GM18502 (cell line): ENCODE measurements at regions not wholly inside any gene's neighbourhood (a gene's known extent, or its start where the extent isn't known, plus 50 kb on each side); places are given as distances from the start of the nearest gene placed in this dataset.

Experiments used
- ATAC-seq: cut with Tn5 transposase; IDR thresholded peaks from one replicate; pipeline ENCODE4 v1.9.1; 2021; ENCODE audit warnings: mild to moderate bottlenecking; ENCODE audit not compliant: unreplicated experiment, poor library complexity

DNA sequence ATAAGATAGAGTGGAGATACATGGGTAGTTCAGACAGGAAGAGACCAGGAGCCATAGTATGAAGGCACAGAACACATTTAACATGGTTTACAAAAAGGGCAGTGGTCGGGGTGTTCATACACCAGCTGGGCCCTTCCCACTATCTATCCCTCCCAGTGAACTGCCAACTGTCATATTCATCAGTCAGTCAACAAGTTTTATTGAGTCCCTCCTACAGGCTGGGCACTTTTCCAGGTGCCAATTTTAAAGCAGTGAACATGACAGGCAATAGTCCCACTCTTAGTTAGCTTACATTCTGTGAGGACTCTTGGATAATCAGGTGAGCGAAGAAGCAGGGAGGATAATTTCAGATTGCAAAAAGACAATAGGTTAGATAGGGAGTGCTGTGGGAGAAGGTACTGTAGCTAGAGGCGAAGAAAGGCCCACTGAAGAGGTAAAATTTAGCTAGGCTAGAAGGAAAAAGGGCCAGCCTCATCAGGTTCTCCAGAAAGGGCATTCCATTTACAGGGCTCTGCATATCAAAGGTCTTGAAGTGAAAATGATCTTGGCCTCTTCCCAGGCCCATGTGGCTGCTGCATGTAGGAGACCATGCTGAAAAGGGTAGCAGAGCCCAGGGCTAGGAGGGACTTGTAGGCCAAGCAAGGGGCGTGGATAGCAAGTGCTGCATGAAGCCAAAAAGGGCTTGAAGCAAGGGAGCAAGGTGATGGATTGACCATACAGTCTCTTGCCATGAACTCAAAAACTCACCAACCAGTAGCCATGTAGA lies 274.7 kb upstream of the SNX7 start:
- ATAC-seq: no peak

DNA sequence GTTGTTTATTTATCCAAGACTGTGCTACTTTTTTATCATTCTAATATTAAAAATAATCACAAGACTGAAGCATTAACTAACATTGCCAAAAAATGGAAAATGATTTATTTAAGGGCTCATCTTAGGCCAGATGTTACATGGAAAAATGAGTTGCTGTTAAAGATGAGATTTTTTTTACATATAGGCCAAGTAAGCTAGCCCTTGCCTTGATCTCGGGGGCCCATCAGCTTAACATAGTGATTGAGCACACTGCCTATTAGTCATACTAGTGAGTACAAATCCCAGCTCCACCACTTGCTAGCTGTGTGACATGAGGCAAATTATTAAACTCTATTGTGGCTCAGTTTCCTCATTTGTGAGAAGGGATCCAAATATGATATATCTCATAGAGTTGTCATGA lies 275.9 kb upstream of the SNX7 start:
- ATAC-seq: no peak

DNA sequence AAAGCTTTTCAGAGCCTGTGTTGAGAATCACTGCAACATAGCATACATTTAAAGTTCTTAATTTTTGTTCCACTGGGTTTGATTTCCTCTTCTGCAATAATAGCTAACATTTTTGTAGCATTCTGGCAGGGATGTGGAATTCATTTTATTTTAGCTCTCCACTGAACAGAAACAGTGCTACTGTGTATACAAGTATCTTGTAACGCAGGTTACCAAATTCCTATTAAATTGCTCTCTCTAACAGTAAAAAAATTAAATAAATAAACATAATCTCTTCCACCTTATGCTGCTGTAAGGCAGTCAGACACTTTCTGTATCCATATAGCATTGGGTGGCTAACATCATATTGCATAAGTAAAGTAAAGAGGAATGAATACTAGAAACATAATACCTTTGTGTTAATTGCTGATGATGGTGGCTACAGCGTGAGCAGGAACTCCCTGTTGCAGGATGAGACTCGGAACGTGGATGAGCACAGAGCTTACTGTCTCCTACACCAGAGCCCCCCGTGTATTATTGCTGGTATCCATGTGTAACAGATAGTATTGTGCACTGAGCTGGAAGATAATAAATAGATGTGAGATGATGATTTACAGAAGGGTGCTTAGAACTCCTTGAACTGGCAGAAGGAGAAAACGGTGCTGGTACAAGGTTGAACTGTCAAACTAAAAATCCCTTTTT lies 276.9 kb upstream of the SNX7 start:
- no peak for ATAC-seq

DNA sequence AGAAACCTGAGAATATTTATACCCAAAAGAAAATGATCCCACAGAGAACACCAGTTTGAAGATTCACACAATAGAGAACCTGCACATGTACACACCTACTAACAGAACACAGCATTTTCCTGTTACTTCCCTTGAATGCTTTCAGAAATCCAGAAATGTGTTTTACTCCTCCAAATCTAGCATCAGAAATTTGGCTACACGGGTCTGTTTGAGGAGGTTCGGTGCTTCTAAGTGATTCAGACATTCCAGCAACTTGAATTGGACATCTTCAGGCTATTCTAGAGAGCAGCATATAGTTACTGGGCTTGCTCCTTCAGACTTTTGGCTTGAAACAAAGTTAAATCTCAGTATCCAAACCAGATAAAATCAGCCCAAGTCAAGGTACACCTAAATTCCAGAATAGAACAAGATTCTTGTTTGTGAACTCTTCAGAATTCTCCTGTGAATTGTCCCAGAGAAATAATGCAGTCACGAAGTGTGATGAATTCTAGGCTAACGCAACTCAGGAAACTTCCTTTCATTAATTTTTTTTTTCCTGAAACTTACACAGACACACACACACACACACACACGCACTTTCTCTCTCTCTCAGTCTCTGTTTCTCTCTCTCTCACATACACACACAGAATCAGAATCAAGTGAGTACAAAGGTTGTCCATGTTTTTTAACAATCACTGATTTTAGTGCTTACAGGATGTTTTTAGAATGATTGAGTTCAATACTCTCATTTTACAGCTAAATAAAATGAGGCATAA lies 278.4 kb upstream of the SNX7 start:
- no peak for ATAC-seq

DNA sequence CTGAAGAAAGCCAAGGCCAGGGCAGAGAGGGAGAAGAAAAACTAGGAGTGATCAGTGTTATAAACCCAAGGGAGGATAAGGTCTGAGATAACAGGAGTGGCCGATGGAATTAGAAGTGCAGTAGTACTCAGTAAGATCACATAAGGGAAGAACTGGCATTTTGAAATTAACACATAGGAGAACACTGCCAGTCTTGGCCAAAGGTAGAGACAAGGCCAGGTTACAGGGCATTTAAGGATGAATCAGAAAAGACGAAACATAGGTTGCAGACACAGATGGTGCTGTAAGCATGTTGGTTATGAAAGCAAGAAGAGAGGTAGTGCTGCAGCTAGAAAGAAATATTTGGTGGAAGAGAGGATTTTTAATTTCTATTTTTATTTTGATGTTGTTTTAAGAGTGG lies 278.9 kb upstream of the SNX7 start:
- no peak for ATAC-seq

DNA sequence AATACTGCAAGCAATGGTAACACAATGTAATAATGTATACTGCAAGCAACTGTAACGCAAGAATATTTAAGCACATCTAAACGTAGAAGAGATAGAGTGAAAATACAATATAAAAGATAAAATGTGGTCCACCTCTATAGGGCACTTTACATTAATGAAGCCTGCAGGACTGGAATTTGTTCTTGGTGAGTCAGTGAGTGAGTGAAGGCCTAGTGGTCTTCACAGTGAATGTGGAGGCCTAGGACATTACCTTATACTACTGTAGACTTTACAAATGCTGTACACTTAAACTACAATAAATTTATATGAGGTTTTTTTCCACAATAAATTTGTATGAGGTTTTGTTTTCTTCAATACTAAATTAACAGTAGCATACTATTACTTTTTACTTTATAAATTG lies 287.4 kb upstream of the SNX7 start:
- no peak for ATAC-seq

DNA sequence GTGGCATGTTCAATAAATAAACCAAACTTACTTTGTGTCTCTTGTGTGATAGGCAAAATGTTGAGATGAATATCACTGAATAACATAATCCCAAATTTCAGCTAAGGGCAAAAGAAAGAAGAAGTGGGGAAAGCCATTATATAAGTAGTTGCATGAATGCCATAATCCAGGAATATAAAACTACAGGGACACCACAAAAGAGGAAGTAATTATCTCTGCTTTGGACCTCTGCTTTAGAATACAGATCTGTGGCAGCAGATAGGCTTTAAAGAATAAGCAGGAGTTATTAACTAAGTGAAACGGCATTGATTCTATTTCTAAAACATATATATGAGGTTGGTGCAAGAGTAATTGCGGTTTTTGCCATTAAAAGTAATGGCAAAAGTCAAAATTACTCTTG lies 288.5 kb upstream of the SNX7 start:
- ATAC-seq: no peak

DNA sequence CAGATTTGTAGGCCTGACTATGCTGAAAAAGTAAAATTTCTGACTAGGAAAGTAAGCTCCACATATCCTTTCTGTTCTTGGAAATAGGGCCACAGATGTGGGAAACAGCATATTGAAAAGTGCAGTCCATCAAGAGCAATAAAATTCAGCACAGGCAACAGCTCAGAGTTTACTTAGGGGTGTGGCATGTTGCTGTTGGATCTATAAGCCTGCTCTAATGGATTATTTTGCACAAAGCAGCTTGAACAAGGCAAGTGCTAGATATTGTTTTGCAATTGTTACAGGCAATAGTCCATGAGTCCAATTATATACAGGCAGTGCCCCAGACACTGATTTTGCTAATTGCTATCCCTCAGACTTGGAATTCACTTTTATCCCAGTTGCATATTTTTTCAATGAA lies 289.8 kb upstream of the SNX7 start:
- no peak for ATAC-seq

DNA sequence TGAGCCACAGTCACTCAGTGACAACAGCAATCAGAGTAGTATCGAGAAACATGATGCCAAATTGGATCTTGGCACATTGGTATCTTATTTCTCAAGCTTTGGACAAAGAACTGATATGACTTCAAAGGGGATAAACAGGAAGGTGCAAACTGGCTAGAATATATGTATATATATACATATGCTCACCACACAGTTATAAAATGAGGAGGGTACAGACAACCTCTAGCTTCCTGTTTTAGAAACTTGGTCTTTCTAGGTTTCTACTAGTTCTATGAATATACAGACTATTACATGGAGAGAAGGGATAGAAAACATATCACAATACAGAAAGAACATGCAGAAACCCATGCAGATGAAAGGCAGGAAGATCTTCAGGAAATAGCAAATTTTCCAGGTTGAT lies 292.1 kb upstream of the SNX7 start:
- ATAC-seq: no peak

DNA sequence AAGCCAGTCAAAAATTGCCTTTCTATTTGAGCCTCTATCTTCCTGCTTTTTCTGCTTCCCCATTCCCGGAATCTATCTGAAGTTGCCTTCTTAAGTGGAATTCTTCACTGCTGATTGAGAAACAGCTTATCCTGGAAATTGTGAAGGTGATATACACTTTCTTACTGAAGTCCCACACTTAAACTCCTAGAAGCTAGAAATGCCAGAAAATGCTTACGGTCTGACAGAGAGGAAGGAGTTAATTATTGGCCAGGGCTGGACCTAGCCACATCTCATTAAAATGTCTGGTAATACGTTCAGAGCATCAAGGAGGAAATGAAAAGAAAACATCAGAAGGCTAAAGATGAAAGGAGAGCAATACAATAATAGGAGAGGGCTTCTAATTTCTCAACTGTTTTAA lies 292.5 kb upstream of the SNX7 start:
- no peak for ATAC-seq

DNA sequence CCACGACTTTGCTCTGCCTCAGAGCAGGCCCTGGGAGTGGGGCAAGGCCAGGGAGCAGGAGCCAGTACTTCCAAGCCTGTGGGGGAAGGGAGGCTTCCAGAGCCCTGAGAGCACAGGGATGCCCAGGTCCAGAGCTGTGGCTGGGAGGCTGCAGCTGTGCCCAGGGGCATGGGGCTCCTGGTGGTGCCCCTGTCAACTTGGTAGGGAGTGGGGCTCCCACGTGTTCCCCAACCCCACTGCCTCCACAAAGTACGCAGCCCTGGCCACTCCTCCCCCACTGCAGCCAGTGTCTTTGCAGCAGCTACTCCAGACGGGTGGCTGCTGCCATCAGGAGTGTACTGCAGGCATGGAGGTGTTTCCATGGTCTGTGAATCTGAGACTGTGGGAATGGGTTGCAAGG lies 294.1 kb upstream of the SNX7 start:
- no peak for ATAC-seq

DNA sequence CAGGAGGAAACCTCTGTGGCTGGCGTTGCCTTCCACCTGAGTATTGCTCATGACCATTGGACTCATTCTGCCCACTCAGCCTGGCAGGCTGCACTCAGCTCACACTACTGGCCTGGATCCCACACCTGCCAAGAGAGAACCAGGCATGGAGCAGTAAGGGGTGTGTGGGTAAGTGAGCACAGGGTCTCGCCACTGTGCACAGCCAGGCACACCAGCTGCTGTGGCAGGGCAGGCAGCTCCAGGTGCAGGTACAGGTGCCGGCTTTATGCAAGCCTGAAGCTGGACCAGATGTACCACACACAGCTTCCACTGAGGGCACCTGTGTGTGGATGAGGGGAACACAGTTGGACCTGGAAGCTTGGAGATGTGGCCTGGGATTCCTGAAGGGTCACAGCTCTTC lies 295.2 kb upstream of the SNX7 start:
- ATAC-seq: no peak

DNA sequence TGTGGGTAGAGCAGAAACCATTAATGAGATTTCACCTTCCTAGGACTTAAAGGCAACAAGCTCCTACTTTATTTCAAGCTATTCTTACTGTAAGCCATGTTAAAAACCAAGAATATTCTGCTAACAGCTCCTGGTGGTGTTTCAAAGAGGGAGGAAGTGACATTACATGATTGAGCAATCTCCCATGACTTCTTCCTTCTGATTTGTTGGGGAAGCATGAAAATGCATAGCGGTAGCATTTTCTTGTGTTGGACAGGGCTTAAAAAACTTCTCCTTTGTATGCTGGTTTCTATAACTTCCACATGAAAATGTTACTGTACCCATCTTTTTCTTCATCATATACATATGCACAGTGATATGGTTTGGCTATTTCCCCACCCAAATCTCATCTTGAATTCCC lies 297.0 kb upstream of the SNX7 start:
- ATAC-seq: no peak

DNA sequence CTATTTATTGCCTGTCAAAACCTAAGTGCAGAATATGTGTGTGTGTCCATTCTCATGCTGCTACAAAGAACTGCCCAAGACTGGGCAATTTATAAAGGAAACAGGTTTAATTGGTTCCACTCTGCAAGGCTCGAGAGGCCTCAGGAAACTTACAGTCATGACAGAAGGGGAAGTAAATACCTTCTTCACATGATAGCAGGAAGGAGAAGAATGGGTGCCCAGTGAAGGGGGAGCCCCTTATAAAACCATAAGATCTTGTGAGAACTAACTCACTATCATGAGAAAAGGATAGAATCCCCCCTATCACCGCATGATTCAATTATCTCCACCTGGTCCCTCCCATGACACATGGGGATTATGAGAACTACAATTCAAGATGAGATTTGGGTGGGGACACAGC lies 300.7 kb upstream of the SNX7 start:
- ATAC-seq: no peak

DNA sequence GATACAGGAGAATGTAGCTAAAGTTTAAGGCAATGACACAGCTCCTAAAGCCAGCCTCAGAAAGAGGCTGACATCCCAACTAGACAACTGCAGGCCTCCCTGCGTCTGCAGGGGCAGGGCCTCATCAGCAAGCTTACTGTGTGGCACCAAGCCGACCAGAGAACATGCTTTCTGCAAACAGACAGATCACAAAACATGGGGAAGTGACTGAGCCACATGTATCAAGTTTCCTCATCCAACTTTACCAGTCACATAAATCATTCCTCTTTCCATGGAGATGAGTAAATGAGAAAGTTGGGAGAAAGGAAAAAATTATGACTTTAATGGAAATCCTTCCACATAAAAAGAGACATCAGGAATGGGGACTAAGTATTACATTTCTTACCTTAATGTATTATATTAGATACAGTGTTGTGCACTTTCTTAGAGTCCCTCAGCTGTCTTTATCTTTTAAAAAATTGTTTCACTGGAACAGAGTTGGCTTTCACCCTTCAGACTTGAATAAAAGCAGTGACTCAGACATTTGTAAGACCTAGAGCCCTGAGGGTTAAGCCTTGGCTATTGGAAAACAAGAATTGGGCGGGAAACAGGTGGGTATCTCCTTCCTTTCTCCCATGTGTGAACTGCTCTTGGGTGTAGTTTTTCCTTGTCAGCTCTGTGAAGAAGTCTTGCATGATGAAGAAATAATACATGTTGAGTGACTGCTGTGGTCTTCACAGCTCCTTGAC lies 305.7 kb upstream of the SNX7 start:
- no peak for ATAC-seq

DNA sequence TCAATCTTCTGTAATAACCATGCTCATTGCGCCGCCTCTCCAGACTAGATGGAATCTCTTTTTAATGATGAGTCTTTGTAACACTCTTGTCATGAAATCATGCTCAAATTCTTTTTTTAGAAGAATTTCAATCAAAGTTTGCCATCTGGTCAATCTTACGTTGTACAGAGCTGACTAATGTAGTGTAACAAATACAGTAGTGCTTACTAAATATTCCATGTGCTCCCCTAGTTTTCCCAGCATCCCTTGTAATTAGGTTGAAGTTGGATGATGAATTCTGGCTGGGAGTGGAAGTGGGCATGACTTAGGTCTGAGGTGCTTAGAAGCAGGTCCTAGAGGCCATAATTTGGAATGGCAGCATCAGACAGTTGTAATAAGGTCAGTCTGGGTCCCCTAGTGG lies 309.1 kb upstream of the SNX7 start:
- no peak for ATAC-seq

DNA sequence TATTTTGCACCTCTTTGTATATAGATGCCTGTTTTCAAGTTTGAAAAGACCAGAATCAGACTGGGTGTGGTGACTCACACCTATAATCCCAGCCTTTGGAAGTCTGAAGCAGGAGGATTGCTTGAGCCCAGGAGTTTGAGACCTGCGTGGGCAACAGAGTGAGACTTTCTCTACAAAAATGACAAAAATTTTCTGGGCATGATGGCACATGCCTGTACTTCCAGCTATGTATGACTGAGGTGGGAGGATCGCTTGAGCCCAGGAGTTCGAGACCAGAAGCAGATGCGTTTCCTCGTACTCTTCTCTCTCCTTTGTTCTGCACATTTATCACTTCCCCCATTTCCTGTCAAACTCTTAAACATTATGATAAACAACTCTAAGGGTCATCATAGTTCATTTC lies 310.0 kb upstream of the SNX7 start:
- no peak for ATAC-seq

DNA sequence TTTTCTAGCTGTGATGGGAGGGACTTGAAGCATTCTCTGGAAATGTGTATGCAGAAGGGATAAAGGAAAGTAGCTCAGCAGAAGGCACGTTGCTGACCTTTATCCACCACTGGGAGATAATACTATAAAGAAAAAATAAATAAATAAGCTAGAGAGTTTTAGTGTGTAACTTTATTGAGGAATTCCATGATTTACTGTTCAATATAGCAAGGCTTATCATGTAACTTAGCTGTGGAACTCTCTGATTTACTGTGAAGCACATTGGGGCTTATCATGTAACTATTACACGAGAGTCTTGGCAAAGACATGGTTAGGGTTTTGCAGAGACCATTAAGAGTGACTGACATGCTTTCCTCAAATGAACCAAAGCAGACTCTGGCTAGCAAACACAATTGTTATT lies 316.1 kb upstream of the SNX7 start:
- ATAC-seq: no peak

DNA sequence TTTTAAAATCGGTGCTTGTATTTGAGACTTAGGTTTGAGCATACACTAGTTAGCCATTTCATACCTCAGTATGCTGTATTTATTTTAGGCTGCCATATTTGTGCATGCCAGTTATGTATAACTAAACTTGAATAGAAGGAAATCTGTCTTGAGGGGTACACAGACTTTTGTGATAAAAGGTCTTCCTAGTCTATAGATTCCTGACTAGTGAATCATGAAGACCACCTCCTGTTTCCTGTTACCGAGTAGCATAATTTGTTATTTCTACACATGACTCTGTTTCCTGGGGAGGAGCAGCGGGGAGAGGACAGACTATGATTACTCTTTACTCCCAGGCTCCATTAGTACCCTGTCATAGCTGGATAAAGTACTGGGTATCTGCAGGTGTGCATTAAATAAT lies 316.8 kb upstream of the SNX7 start:
- ATAC-seq: no peak

DNA sequence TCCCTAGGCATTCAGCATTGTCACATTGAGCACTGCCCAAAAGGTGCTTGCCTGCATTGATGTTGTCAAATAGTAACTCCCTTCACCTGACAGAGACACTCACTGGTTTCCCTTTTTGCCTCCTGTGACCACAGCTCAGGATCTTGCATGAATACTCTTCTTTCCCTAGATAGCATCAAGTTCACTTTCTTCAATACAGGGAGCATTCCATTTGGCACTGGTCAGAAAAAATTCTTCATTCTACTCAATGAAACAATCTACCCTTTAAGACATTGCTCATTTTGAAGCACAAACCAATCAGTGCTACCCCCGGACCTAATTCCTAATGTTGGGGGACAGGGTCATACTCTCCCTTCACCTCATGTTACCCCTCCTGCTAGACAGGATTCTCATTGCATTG lies 319.0 kb upstream of the SNX7 start:
- ATAC-seq: no peak

DNA sequence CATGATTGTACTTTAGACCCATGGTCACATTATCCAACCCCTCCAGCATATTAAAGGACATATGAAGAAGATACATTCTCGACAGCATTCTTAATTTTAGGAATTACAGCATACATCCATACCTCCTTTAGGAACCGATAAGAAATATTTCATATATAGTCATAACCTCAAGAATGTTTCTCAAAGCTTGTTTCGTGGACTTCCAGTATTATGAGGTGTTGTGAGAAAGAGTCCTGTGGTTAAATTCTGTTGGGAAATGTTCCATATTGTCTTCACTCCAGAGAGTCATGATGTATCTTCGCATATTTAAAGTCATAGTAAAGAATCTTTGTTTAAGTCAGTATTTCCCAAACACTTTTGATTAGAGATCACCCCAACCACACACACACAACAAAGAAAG lies 321.0 kb upstream of the SNX7 start:
- ATAC-seq: no peak
